GM12865 (cell line): ENCODE measurements at regions not wholly inside any gene's neighbourhood (a gene's known extent, or its start where the extent isn't known, plus 50 kb on each side); places are given as distances from the start of the nearest gene placed in this dataset.

Experiments used
- DNase-seq: peaks from one replicate; pipeline ENCODE4 v3.0.0; 2010; ENCODE audit warnings: low read depth
- H3K4me3 ChIP-seq: 2 replicates; pipeline ENCODE4 v1.5.1; 2011; ENCODE audit warnings: mild to moderate bottlenecking, low read depth, low read length, control low read depth
- CTCF ChIP-seq: IDR thresholded peaks from 2 replicates; pipeline ENCODE4 v1.5.1; 2011; ENCODE audit warnings: low read length, control low read depth, low read depth, inconsistent platforms; ENCODE audit not compliant: insufficient read depth; ENCODE audit errors: missing control alignments

- H3K4me3 ChIP-seq, result no peak overlapping the region
- no peak for TF ChIP-seq CTCF
- no peak for DNase-seq
Measured at GRCh38 chr18:55920063-55920462, 332.1 kb upstream of the TCF4 start.

DNA sequence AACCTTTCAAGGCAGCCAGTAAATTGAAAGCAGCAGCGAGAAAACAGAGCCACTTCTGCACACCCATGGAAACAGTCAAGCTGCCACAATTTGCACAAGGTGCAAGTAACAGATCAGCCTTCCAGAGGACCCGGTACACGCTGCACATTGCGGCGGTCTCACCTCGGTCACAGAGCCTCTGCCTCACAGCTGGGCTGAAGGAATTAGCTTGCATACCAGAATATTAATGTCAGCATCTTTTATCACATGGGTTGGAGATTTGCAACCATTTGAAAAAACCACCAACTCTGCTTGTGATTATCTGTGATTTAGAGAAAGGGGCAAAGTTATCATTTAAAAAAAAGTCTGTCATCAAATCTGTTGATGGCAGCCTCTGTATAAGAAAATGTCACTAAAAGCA is 330.5 kb upstream of the TCF4 start:
- DNase-seq, result no peak
- no peak overlapping the region for H3K4me3 ChIP-seq
- TF ChIP-seq CTCF, result no peak

DNA sequence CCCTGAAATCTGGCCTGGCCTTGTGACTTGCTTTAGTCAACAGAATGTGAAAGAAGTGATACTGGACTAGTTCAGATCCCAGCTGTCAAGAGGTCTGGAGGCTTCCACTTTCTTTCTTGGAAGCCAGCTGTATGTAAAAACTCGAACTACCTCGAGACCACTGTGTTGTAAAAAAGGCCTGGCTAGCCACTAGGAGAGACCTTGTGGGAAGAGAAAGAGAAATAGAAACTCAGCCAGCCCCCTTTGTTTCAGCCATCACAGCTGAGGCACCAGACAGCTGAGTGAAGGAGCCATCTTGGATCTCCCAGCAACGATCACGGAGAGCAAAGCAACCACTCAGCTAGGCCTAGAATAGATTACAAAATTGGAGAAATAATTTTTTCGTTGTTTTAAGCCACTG is 324.9 kb upstream of the TCF4 start:
- no peak for DNase-seq
- no peak for TF ChIP-seq CTCF

DNA sequence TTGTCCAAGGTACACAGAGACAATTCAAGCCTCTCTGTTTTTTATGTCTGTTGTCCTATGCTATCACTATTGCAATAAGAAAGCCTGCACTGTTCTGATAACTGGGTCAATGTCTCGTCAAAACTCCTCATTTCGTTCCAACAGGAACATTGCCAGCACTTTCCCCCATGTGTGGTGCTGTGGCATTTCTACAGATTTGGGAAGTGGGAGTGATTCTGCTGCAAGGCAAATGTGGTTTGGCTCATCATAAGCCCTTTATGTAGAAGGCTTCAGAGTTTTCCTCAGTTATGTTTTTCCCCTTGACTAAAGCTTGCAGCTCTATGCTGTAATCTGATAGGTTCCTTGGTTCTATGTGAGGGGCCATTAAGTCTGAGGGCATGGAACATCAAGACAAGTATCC is 324.1 kb upstream of the TCF4 start:
- no peak overlapping the region for H3K4me3 ChIP-seq
- TF ChIP-seq CTCF, result no peak
- DNase-seq, result no peak

More for the DNA sequence above, 324.9 kb upstream of the TCF4 start:
- H3K4me3 ChIP-seq, result no peak overlapping the region

GRCh38 chr18:55910296-55910695 is 322.3 kb upstream of the TCF4 start:
- DNase-seq, result peak; percentile 3
- TF ChIP-seq CTCF, result no peak
- no peak overlapping the region for H3K4me3 ChIP-seq

- H3K4me3 ChIP-seq, result no peak overlapping the region
- TF ChIP-seq CTCF, result no peak
- no peak for DNase-seq
Measured at GRCh38 chr18:55908901-55909366, 320.9 kb upstream of the TCF4 start.

- TF ChIP-seq CTCF, result no peak
- no peak overlapping the region for H3K4me3 ChIP-seq
- no peak for DNase-seq
Measured at GRCh38 chr18:55907453-55908175, 319.6 kb upstream of the TCF4 start.
